ENCODE measurements at regions not wholly inside any gene's neighbourhood (a gene's known extent, or its start where the extent isn't known, plus 50 kb on each side); places are given as distances from the start of the nearest gene placed in this dataset.

GRCh38 chr12:61301817-61302216 lies 958.4 kb upstream of the USP15 start:
- TF ChIP-seq POLR2A (IDR thresholded peaks at IDR 0.05) (no peak), CTCF (IDR thresholded peaks at IDR 0.05) (no peak)

All from adrenal gland (tissue), 5 donors.